ENCODE measurements at regions not wholly inside any gene's neighbourhood (a gene's known extent, or its start where the extent isn't known, plus 50 kb on each side); places are given as distances from the start of the nearest gene placed in this dataset.

DNA sequence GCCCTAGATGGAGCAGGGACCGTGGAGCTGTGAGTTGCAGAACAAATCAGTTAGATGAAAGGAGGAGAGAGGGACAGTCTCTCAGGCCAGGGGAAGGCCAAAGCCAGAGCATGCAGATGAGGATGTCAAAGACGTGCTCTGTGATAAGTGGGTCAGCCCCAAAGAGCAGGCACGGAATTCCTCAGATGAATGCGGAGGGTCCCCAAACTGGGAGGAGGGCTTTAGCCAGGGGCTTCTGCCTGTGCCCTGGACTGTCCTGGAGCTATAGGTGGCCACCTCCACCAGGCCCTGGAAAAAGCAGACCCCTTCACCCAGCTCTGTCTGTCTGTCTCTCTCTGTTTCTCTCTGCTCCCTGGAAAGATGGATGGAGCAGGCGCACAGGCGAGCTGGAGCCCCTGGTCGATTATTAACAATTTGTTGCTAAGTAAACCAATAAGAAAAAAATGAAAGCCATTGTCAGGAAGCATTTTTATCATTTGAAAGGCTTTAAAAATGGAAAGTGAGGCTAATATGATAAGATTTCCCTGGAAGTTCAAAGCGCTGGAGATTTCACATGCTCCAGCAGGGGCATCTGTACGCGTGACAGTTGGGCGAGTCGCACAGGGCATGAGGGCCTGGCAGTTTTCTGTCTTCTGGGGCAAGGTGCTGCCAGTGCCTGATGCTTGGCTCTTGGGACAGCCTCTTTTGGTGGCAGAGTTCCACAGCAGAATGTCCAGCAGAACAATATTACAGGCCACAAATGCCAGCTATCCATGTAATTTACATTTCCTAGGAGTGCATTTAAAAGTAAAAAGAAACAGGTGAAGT, 241.0 kb downstream of the GLI2 start:
- no peak for DNase-seq (ENCODE audit: low read depth, low spot score)

DNA sequence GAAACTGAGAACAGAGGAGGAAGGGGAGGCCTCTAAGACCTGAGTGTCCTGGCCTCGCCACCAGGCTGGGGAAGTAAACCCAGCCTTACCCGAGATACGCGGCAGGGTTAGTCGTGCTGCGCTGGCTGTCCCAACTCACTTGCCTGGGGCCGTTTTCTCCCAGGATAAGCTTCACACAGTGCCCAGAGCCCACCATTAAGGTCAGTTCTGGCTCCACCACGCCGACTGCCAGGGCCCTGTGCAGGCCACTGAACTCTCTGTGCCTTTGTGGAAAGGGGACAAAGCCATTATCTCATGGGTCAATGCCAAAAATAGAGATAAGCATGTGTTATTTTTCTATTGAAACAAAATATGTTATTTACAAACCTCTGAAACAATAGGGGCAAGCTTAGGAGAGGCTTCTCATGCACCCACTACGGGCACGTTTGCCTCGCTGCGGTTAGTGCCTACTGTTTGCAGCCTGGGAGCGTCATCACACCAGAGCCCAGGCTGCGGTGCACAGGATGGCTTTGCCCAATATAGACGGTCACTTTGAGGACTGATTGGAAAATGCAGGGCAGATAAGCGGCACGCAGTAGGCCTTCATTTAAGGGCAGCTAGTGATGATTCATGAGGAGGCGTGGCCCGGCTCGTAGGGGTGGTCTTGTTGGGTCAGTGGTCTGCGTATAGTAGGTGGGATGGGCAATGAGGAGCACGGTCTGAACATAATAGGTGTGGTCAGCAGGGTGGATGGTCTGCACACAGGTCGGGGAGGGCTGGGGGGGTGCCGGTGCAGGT, 242.1 kb downstream of the GLI2 start:
- no peak for DNase-seq (ENCODE audit: low read depth, low spot score)

DNA sequence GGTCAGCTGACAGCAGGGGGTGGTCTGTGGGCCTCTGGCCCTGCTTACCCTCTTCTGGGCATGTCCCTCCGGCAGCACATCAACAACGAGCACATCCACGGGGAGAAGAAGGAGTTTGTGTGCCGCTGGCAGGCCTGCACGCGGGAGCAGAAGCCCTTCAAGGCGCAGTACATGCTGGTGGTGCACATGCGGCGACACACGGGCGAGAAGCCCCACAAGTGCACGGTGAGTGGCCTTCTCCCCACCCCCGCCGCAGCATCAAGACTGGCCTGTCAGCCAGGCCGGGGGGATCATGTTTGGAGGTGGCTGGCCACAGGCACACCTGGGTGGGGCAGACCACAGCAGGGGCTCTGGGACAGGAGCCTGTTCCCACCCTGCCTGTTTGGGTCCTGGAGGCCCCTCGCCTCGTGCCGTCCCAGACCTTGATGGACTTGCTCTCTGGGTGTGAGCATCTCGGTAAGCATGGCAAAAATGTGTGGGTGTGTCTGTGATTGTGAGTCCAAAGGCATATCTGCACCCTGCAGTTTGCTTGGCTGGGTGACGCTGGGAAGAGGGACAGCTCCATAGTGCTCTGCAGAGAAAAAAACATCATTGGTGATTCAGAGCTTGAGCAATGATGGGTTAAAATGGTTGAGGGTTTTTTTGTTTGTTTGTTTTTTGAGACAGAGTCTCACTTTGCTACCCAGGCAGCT, 242.8 kb downstream of the GLI2 start:
- DNase-seq (ENCODE audit: low read depth, low spot score) = no peak

DNA sequence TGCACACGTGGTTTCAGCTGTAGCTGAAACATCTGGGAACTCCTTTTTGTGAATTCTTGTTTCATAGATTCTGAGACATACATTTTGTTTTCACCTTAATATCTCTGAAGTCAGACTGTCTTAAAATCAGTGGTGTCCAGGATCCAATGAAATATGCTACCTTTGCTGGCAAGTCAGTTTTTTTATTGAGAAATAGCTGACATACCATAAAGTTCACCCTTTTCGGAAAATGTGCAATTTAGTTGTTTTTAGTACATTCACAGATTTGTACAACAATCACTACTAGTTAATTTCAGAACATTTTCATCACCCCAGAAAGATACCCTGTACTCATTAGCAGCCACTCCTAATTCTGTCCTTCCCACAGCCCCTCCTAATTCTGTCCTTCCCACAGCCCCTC, 243.7 kb downstream of the GLI2 start:
- no peak for DNase-seq (ENCODE audit: low read depth, low spot score)

DNA sequence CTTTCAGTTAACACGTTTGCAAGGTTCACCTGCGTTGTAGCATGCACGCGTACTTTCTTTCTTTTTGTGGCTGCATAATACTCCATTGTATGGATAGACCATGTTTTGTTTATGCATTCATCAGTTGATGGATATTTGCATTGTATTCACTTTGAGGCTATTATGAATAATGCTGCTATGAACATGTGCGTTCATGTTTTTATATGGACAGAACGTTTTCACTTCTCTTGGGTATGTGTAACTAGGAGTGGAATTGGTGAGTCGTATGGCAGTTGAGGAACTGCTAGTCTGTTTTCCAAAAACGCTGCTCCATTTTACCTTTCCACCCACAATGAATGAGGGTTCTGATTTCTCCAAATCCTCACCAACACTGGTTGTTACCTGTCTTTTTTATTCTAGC, 244.3 kb downstream of the GLI2 start:
- no peak for DNase-seq (ENCODE audit: low read depth, low spot score)

DNA sequence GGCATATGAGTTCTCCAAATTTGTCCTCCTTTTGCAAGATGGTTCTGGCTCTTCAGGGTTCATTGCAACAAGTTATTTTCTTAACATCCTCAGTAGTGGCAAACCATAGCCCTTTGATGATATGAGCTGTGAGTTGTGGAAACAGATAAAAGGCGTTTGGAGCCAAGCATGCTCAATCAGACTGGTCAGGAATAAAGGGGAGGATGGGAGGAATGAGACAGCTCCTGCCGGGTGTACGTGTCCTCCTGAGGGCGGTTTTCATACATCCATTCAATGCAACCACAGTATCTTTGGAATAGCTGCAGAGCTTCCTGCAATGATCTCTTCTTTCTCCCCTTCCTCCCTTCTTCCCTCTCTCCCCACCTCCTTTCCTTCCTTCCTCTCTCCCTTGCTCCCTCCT, 245.8 kb downstream of the GLI2 start:
- no peak for DNase-seq (ENCODE audit: low read depth, low spot score)

DNA sequence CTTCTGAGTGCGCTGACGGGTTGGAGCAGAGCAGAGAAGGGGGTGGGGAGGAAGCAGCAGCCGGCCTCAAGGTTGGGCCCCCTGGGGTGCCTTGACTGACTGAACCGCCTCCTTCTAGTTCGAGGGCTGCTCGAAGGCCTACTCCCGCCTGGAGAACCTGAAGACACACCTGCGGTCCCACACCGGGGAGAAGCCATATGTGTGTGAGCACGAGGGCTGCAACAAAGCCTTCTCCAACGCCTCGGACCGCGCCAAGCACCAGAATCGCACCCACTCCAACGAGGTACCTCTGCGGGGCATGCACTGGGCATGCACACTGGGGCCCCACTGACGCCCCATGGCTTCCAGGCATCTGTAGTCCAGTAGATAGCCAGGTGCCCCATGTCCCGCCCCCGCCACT, 246.9 kb downstream of the GLI2 start:
- DNase-seq (ENCODE audit: low read depth, low spot score) = no peak

DNA sequence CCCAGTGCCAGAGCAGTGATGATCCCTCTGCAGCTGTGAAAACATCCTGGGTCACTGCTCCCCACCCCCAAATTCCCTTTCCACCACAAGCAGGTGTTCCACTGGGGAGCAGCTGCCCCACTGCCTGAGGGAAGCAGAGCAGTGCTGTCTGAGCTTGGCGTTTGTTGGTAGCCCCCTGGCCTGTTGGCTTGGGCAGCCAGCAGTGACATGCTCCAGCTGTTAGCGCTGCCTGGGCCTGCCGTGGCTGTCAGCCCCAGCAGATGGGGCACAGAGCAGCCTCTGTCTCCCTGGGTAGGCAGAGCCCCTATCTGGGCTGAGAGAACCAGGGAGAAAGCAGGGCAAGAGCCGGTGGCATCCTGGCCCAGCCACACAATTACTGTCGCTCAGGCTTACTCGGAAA, 247.7 kb downstream of the GLI2 start:
- no peak for DNase-seq (ENCODE audit: low read depth, low spot score)

DNA sequence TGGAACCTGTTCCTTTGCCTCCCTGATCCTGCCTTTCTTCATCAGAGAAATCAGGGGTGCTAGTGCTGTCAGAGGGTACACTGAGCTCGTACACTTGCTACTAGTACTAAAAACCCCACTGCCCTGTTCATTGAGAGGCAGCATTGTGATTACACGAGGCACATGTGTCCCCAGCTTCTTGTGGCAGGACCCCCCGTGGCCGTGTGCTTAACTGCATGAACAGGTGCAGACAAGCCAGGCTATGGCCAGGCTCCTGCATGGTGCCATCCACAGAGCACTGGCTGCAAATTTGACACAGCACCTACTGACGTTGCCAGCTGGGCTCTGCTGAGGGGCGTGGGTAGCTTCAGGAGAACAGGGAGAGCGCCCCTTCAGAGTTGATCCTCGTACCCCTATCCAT, 248.4 kb downstream of the GLI2 start:
- no peak for DNase-seq (ENCODE audit: low read depth, low spot score)

DNA sequence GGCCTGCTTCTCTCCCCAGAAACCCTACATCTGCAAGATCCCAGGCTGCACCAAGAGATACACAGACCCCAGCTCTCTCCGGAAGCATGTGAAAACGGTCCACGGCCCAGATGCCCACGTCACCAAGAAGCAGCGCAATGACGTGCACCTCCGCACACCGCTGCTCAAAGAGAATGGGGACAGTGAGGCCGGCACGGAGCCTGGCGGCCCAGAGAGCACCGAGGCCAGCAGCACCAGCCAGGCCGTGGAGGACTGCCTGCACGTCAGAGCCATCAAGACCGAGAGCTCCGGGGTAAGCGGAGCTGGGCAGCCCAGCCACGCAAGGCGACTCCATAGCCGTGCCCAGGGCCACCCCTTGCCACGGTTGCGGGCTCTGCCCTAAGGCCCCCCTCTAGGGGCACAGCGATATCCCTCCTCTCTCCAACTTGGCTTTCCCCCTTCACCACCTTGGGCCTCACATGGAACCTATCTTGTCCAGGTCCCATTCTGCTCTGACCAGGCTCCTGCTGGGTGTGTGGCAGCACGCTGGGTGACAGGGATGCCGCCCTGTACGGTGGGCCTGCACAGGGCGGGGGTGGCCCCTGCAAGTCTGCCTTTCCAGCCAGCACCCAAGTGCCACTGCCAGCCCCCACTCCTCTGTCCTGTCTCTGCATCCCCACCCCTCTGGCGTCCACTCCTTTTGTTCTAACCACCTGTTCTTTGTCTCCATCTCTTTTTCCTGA, 248.9 kb downstream of the GLI2 start:
- DNase-seq (ENCODE audit: low read depth, low spot score) = no peak

DNA sequence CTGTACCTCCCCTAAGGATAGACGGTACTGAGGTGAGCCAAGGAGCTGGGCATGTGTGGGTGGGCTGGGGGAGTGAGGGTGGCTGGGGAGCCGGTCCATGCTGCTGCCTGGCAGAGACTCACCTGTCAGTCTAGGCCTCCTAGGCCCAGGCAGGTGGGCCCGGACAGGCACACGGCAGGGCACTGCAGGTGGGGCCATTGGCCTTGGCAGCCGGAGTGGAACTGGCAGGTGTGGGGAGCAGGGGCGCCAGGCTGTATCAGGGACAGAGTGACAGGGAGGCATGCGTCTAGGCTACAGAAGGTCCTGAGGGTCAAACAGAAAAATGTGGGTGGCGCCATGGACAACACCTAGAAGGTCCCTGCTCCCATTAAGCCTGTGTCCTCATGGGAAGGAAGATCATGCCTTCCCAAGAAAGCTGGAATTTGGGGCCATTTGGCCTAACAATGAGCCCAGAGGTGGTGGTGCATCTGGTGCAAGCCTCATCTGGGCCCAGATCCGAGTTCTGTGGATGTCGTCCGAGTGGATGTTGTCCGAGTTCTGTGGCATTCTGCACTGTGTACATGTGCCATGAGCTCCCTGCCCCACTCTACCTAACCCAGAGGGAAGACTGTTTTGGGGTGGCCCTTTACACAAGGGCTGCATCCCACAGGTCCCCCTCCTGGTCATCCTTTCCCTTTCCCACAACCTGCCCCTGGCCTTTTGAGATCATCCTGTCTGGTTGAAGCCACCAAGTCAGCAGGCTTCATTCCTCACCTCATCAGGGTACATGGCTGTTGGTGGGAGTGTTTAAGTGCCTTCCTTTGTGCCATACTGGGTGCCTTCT, 249.7 kb downstream of the GLI2 start:
- DNase-seq (ENCODE audit: low read depth, low spot score) = no peak

DNA sequence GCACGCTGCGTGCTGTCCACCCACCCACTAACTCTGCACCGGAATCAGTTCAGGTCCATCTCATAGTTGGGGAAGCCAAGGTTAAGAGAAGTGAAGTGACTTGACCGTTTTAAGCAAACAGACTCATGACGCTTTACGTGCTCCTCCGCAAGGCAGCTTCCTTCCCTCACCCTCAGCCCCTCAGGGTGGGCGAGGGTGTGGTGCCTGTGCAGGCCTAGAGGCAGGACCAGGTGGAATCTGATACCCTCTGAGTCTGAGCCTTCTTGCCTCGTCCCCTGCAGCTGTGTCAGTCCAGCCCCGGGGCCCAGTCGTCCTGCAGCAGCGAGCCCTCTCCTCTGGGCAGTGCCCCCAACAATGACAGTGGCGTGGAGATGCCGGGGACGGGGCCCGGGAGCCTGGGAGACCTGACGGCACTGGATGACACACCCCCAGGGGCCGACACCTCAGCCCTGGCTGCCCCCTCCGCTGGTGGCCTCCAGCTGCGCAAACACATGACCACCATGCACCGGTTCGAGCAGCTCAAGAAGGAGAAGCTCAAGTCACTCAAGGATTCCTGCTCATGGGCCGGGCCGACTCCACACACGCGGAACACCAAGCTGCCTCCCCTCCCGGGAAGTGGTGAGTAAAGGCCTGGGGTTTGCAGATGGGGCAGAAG, 250.5 kb downstream of the GLI2 start:
- no peak for DNase-seq (ENCODE audit: low read depth, low spot score)

DNA sequence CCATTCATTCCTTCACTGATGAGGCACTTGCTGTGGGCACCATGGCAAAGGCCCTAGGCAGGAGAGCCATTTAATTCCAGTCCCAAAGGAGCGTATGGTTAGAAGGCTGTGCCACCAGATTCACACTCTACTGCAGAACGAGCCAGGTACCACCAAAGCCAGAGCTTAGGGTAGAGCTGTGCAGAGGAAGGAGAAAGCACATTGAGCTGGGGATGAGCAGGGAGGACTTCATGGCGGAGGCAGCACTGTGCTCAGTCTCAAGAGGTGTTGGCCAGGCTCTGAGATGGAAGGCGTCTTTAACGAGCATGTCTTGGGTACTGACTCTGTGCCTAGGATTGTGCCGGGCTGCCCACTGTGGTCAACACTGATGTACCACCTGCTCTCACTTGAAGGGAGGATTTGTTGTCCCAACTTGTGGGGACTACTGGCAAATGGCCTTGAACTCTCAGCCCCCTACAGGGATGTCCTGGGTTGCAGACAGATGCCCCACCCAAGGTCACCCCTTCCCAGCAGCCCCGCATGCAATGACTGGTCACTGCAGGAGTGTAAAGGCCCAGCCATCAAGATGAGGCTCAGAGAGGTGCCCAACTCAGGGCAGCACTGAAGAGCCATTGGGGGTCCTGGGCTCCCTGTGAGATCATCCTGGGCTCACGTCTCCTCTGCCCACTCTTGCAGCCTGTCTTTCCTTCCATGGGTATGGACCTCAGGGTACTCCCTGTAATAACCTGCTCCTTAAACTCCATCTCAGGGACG, 251.4 kb downstream of the GLI2 start:
- DNase-seq (ENCODE audit: low read depth, low spot score) = no peak

DNA sequence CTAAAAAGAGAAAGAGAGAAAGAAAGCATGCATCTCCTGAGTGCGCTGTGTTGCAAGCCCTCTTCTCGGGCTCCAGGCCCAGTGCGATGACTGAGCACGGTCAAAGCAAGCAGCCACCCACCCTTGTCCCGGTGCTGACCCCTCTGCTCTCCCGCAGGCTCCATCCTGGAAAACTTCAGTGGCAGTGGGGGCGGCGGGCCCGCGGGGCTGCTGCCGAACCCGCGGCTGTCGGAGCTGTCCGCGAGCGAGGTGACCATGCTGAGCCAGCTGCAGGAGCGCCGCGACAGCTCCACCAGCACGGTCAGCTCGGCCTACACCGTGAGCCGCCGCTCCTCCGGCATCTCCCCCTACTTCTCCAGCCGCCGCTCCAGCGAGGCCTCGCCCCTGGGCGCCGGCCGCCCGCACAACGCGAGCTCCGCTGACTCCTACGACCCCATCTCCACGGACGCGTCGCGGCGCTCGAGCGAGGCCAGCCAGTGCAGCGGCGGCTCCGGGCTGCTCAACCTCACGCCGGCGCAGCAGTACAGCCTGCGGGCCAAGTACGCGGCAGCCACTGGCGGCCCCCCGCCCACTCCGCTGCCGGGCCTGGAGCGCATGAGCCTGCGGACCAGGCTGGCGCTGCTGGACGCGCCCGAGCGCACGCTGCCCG, 252.5 kb downstream of the GLI2 start:
- DNase-seq (ENCODE audit: low read depth, low spot score) = no peak

DNA sequence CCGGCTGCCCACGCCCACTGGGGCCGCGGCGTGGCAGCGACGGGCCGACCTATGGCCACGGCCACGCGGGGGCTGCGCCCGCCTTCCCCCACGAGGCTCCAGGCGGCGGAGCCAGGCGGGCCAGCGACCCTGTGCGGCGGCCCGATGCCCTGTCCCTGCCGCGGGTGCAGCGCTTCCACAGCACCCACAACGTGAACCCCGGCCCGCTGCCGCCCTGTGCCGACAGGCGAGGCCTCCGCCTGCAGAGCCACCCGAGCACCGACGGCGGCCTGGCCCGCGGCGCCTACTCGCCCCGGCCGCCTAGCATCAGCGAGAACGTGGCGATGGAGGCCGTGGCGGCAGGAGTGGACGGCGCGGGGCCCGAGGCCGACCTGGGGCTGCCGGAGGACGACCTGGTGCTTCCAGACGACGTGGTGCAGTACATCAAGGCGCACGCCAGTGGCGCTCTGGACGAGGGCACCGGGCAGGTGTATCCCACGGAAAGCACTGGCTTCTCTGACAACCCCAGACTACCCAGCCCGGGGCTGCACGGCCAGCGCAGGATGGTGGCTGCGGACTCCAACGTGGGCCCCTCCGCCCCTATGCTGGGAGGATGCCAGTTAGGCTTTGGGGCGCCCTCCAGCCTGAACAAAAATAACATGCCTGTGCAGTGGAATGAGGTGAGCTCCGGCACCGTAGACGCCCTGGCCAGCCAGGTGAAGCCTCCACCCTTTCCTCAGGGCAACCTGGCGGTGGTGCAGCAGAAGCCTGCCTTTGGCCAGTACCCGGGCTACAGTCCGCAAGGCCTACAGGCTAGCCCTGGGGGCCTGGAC, 253.2 kb downstream of the GLI2 start:
- DNase-seq (ENCODE audit: low read depth, low spot score) = no peak

DNA sequence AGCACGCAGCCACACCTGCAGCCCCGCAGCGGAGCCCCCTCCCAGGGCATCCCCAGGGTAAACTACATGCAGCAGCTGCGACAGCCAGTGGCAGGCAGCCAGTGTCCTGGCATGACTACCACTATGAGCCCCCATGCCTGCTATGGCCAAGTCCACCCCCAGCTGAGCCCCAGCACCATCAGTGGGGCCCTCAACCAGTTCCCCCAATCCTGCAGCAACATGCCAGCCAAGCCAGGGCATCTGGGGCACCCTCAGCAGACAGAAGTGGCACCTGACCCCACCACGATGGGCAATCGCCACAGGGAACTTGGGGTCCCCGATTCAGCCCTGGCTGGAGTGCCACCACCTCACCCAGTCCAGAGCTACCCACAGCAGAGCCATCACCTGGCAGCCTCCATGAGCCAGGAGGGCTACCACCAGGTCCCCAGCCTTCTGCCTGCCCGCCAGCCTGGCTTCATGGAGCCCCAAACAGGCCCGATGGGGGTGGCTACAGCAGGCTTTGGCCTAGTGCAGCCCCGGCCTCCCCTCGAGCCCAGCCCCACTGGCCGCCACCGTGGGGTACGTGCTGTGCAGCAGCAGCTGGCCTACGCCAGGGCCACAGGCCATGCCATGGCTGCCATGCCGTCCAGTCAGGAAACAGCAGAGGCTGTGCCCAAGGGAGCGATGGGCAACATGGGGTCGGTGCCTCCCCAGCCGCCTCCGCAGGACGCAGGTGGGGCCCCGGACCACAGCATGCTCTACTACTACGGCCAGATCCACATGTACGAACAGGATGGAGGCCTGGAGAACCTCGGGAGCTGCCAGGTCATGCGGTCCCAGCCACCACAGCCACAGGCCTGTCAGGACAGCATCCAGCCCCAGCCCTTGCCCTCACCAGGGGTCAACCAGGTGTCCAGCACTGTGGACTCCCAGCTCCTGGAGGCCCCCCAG, 254.1 kb downstream of the GLI2 start:
- no peak for DNase-seq (ENCODE audit: low read depth, low spot score)

DNA sequence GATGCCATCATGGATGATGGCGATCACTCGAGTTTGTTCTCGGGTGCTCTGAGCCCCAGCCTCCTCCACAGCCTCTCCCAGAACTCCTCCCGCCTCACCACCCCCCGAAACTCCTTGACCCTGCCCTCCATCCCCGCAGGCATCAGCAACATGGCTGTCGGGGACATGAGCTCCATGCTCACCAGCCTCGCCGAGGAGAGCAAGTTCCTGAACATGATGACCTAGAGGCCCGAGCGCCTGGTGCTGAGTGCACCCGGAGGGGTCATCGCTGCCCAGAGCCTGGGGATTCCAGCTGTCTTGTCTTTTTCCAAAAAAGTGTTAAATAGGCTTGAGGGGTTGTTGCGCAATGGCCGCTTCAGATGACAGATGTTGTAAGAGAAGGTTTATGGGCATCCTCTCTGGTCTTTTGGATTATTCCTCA, 254.8 kb downstream of the GLI2 start:
- DNase-seq (ENCODE audit: low read depth, low spot score) = no peak
